Endothelial cell of umbilical vein (primary cell): ENCODE measurements at regions not wholly inside any gene's neighbourhood (a gene's known extent, or its start where the extent isn't known, plus 50 kb on each side); places are given as distances from the start of the nearest gene placed in this dataset.

Source experiments
- BruUV-seq: library from RNA; stranded (reverse); fragments of 400-500 nt; replicated peaks from 2 replicates; lab custom pipeline; 2021; lab: Mats Ljungman, UMichigan
- CTCF ChIA-PET: fragments of 300-600, 350-600 bp; sonication (Branson Sonifier 250); formaldehyde crosslinking; loops from one replicate; lab custom pipeline; 2021; ENCODE audit warnings: antibody characterized with exemption, inconsistent platforms; lab: Charles Lee
- POLR2A ChIA-PET: fragments of 300-600, 350-600 bp; sonication (Branson Sonifier 250); formaldehyde crosslinking; loops from one replicate; lab custom pipeline; 2021; ENCODE audit warnings: antibody characterized with exemption, inconsistent platforms; lab: Charles Lee
- DNase-seq: peaks from one replicate; pipeline ENCODE4 v3.0.0-alpha.2; 2011; ENCODE audit warnings: low read depth, low spot score
- FAIRE-seq: peaks from 2 replicates; lab custom pipeline; 2011; peaks lifted over from hg19 to GRCh38; lab: Jason Lieb, UNC
- H2AFZ ChIP-seq: 2 replicates; pipeline ENCODE4 v1.6.0; 2012; ENCODE audit warnings: low read depth, low read length, control low read depth, inconsistent platforms
- H3K27ac ChIP-seq: 2 replicates; pipeline ENCODE4 v1.5.1; 2011; ENCODE audit warnings: low read depth, mild to moderate bottlenecking, control low read depth, low read length, moderate library complexity; ENCODE audit not compliant: insufficient read depth
- H3K27me3 ChIP-seq, 2 experiments: 2 replicates each; pipeline versions ENCODE4 v1.6.0 to v1.6.1; 2011; ENCODE audit warnings: low read length in 2 of 2, mixed read lengths in 1 of 2; ENCODE audit not compliant: control insufficient read depth in 2 of 2, insufficient read depth in 2 of 2
- H3K36me3 ChIP-seq, 2 experiments: 2 replicates in 1 of 2; 3 replicates in 1 of 2; pipeline ENCODE4 v1.5.1; 2011; ENCODE audit warnings: low read length in 2 of 2, mild to moderate bottlenecking in 1 of 2, moderate library complexity in 1 of 2; ENCODE audit not compliant: control insufficient read depth in 2 of 2, insufficient read depth in 2 of 2; ENCODE audit errors: extremely low read depth in 1 of 2
- H3K4me1 ChIP-seq: 3 replicates; pipeline ENCODE4 v1.5.1; 2011; ENCODE audit warnings: mild to moderate bottlenecking, low read length; ENCODE audit not compliant: control insufficient read depth, insufficient read depth; ENCODE audit errors: extremely low read depth
- H3K4me2 ChIP-seq: 2 replicates; pipeline ENCODE4 v1.6.1; 2011; ENCODE audit warnings: low read length, control low read depth, mixed read lengths; ENCODE audit not compliant: insufficient read depth
- H3K4me3 ChIP-seq, 3 experiments: fragments of 200-600 bp in 1 of 3; sonication (generic), shearing (Covaris generic) in 1 of 3; replicated peaks in 1 of 3; 2 replicates each; pipeline ENCODE4 v1.5.1; 2011 to 2016; ENCODE audit warnings: control low read depth in 3 of 3, low read length in 3 of 3, mild to moderate bottlenecking in 2 of 3, inconsistent platforms in 1 of 3, low read depth in 1 of 3, moderate library complexity in 1 of 3; ENCODE audit not compliant: insufficient read depth in 1 of 3
- H3K79me2 ChIP-seq: 2 replicates; pipeline ENCODE4 v1.6.0; 2012; ENCODE audit warnings: low read length, inconsistent platforms; ENCODE audit not compliant: control insufficient read depth, insufficient read depth
- H3K9ac ChIP-seq: replicated peaks from 2 replicates; pipeline ENCODE3; 2011; ENCODE audit warnings: low read length, control low read depth; ENCODE audit not compliant: insufficient read depth; ENCODE audit errors: extremely low read depth
- H3K9me1 ChIP-seq: replicated peaks from 3 replicates; pipeline ENCODE4 v1.6.0; 2011; ENCODE audit warnings: mild to moderate bottlenecking, low read length; ENCODE audit not compliant: control insufficient read depth, insufficient read depth; ENCODE audit errors: extremely low read depth
- H3K9me3 ChIP-seq: replicated peaks from 2 replicates; pipeline ENCODE4 v1.5.1; 2012; ENCODE audit warnings: low read length, inconsistent platforms; ENCODE audit not compliant: control insufficient read depth, insufficient read depth
- H4K20me1 ChIP-seq: replicated peaks from 2 replicates; pipeline ENCODE3; 2011; ENCODE audit warnings: mild to moderate bottlenecking, low read length; ENCODE audit not compliant: control insufficient read depth, insufficient read depth; ENCODE audit errors: extremely low read depth
- EZH2 ChIP-seq: IDR thresholded peaks from 2 replicates; pipeline ENCODE4 v1.6.1; 2012; ENCODE audit warnings: borderline replicate concordance, low read depth, mild to moderate bottlenecking, moderate library complexity, low read length, inconsistent platforms; ENCODE audit not compliant: severe bottlenecking
- FOS ChIP-seq: IDR thresholded peaks from 2 replicates; pipeline ENCODE4 v1.6.1; 2011; ENCODE audit warnings: mild to moderate bottlenecking, low read length, moderate library complexity, borderline replicate concordance; ENCODE audit not compliant: insufficient read depth
- GATA2 ChIP-seq: IDR thresholded peaks from 2 replicates; pipeline ENCODE4 v1.7.0; 2011; ENCODE audit warnings: low read depth, mild to moderate bottlenecking, moderate library complexity, mixed read lengths, low read length; ENCODE audit not compliant: insufficient read length, insufficient read depth
- JUN ChIP-seq: IDR thresholded peaks from 2 replicates; pipeline ENCODE4 v1.6.1; 2011; ENCODE audit warnings: borderline replicate concordance, low read depth; ENCODE audit not compliant: insufficient read length, insufficient read depth
- MYC ChIP-seq: IDR thresholded peaks from one replicate; pipeline ENCODE4 v1.6.1; 2011; ENCODE audit warnings: mild to moderate bottlenecking, low read depth, low read length
- POLR2A ChIP-seq: IDR thresholded peaks from 2 replicates; pipeline ENCODE4 v1.6.1; 2012; ENCODE audit warnings: low read depth, mild to moderate bottlenecking, control low read depth, low read length
- POLR2AphosphoS5 ChIP-seq: IDR thresholded peaks from 2 replicates; pipeline ENCODE4 v1.6.1; 2012; ENCODE audit warnings: low read depth, mild to moderate bottlenecking, control low read depth, low read length, moderate library complexity; ENCODE audit not compliant: insufficient read depth
- dilution Hi-C: fragments of 300-500 bp; cut with MboI; formaldehyde crosslinking; loops from one replicate; pipeline ENCODE4 v1.15.0; 2019; ENCODE audit warnings: low sequenced_read_pairs; ENCODE audit not compliant: extremely low pct_ligation_motif_present
- intact Hi-C: fragments of 100-400 bp; cut with micrococcal nuclease; formaldehyde crosslinking; loops from one replicate; pipeline ENCODE4 v1.10.0; 2022
- TF ChIP-seq, protein P1 (sequence below): IDR thresholded peaks from 2 replicates; pipeline ENCODE4 v1.6.1; 2011; ENCODE audit not compliant: insufficient read depth, insufficient read length
- TF ChIP-seq, protein P2 (sequence below), 2 donors: IDR thresholded peaks; 1 replicate in 1 of 2; 2 replicates in 1 of 2; pipeline ENCODE4 v1.5.1; 2011; ENCODE audit warnings: low read length in 2 of 2, mild to moderate bottlenecking in 2 of 2, moderate library complexity in 2 of 2, control low read depth in 1 of 2, inconsistent platforms in 1 of 2, low read depth in 1 of 2; ENCODE audit not compliant: insufficient read depth in 1 of 2; ENCODE audit errors: extremely low read depth in 1 of 2

DNA sequence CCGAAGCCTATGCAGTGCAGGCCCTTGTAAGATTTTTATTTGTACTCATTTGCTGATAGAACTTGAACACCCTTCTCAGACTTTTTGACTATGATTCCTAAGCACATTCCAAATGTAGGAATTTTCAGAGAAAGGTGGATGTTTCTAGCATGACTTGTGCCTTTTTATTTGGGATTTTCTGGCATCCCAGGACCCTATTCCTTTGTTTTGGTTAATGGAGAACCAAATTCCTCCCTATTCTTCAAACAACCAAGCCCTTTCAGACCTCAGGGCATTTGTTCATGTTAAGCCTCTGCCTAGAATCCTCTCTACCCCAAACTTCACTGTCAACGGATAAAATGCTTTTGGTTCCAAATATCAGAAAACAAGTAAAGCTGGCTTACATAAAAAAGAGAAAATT lies 371.1 kb downstream of the DDX10 start:
- TF ChIP-seq MYC (no peak), POLR2A (no peak), POLR2AphosphoS5 (no peak), FOS (no peak), EZH2 (no peak), JUN (no peak), GATA2 (no peak)
- TF ChIP-seq, protein P1, sequence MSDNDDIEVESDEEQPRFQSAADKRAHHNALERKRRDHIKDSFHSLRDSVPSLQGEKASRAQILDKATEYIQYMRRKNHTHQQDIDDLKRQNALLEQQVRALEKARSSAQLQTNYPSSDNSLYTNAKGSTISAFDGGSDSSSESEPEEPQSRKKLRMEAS, result no peak
- TF ChIP-seq, protein P2, sequence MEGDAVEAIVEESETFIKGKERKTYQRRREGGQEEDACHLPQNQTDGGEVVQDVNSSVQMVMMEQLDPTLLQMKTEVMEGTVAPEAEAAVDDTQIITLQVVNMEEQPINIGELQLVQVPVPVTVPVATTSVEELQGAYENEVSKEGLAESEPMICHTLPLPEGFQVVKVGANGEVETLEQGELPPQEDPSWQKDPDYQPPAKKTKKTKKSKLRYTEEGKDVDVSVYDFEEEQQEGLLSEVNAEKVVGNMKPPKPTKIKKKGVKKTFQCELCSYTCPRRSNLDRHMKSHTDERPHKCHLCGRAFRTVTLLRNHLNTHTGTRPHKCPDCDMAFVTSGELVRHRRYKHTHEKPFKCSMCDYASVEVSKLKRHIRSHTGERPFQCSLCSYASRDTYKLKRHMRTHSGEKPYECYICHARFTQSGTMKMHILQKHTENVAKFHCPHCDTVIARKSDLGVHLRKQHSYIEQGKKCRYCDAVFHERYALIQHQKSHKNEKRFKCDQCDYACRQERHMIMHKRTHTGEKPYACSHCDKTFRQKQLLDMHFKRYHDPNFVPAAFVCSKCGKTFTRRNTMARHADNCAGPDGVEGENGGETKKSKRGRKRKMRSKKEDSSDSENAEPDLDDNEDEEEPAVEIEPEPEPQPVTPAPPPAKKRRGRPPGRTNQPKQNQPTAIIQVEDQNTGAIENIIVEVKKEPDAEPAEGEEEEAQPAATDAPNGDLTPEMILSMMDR (IDR thresholded peaks at IDR 0.05; ENCODE audit: extremely low read depth in 1 of 2, insufficient read depth in 1 of 2, low read depth in 1 of 2, low read length in 2 of 2), result no peak
- no peak for FAIRE-seq
- no peaks in the 10 kb centered on the region for H3K9me3 ChIP-seq
- no peaks in the 10 kb centered on the region for H3K79me2 ChIP-seq
- H3K4me2 ChIP-seq, result no peak overlapping the region
- no peak overlapping the region for H3K9ac ChIP-seq
- H3K27ac ChIP-seq, result no peak overlapping the region
- peaks cover 46% of the 10 kb centered on the region for H3K4me1 ChIP-seq
- H4K20me1 ChIP-seq, result no peaks in the 10 kb centered on the region
- H3K4me3 ChIP-seq, result no peak overlapping the region
- no peaks in the 10 kb centered on the region for H3K9me1 ChIP-seq
- H2AFZ ChIP-seq, result no peak overlapping the region
- no peaks in the 10 kb centered on the region for H3K36me3 ChIP-seq
- ChIA-PET POLR2A (no interaction called here), CTCF (no interaction called here)
- dilution Hi-C loops, result no loop called here
- no TSS peak for BruUV-seq
- intact Hi-C loops, result loop anchor here (5.0 kb wide), 1 partner anchor 339 kb away; no protein-coding TSS in a partner anchor
- no peaks in the 10 kb centered on the region for H3K27me3 ChIP-seq
- no peak for DNase-seq
